ENCODE measurements at regions not wholly inside any gene's neighbourhood (a gene's known extent, or its start where the extent isn't known, plus 50 kb on each side); places are given as distances from the start of the nearest gene placed in this dataset.

GRCh38 chr9:110125207-110125751, 82.7 kb downstream of the C9orf152 start (continued):
- TF ChIP-seq ZNF260 (CRISPR knock-in tag; IDR thresholded peaks at IDR 0.05; ENCODE audit: borderline replicate concordance, low read depth) (no peak), GMEB2 (CRISPR knock-in tag; IDR thresholded peaks at IDR 0.05; ENCODE audit: low read depth) (no peak; the same call in 1 of the 2 replicates), ZNF44 (CRISPR knock-in tag; IDR thresholded peaks at IDR 0.05) (no peak), NKX3-1 (CRISPR knock-in tag; IDR thresholded peaks at IDR 0.05) (no peak), KDM5A (IDR thresholded peaks at IDR 0.05; ENCODE audit: borderline replicate concordance, low read length) (no peak), MLXIP (CRISPR knock-in tag; IDR thresholded peaks at IDR 0.05; ENCODE audit: borderline replicate concordance) (no peak), ETS1 (CRISPR knock-in tag; IDR thresholded peaks at IDR 0.05) (no peak), HNRNPL (IDR thresholded peaks at IDR 0.05; ENCODE audit: low read depth, low read length) (no peak), KDM3A (CRISPR knock-in tag; IDR thresholded peaks at IDR 0.05; ENCODE audit: low read depth) (peak; percentile 72; the same call in 1 of the 2 replicates), MTERF4 (CRISPR knock-in tag; IDR thresholded peaks at IDR 0.05) (no peak), MTA3 (CRISPR knock-in tag; IDR thresholded peaks at IDR 0.05) (no peak), ZHX1 (CRISPR knock-in tag; IDR thresholded peaks at IDR 0.05; ENCODE audit: low read depth) (no peak), BCL3 (CRISPR knock-in tag; IDR thresholded peaks at IDR 0.05) (no peak; the same call in 1 of the 2 replicates), ZNF563 (CRISPR knock-in tag; IDR thresholded peaks at IDR 0.05) (no peak), ZNF121 (CRISPR knock-in tag; IDR thresholded peaks at IDR 0.05) (no peak), ZNF597 (CRISPR knock-in tag; IDR thresholded peaks at IDR 0.05) (no peak), AGO1 (IDR thresholded peaks at IDR 0.05; ENCODE audit: low read depth, low read length, poor library complexity, severe bottlenecking) (no peak)
